ENCODE measurements at regions not wholly inside any gene's neighbourhood (a gene's known extent, or its start where the extent isn't known, plus 50 kb on each side); places are given as distances from the start of the nearest gene placed in this dataset.

DNA sequence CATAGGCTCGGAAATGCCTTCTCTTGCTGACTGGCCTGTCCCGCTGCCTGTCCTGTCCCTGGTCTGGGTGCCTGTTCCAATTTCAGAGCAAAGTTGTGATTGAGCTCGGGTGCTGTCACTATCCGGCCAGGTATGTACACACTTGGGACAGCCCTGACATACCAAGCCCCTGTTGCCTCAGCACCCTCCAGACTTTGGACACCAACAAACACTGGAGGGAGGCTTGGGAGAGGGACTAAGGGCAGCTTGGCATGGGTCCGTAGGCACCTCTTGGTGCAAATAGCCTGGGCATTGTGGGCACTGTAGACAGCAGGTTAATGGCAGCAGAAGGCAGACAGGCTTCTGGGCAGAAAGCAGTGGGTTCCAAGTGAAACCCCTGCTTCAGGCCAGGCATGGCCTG is 86.3 kb upstream of the SEMA6A start:
- TF ChIP-seq POLR2A (IDR thresholded peaks at IDR 0.05; ENCODE audit: low read depth, low read length) (no peak), POLR2AphosphoS5 (IDR thresholded peaks at IDR 0.05; ENCODE audit: low read depth, low read length) (no peak), TAF1 (IDR thresholded peaks at IDR 0.05; ENCODE audit: borderline replicate concordance, low read depth, low read length) (no peak)

Data from GM12892 (cell line).